ENCODE measurements at regions not wholly inside any gene's neighbourhood (a gene's known extent, or its start where the extent isn't known, plus 50 kb on each side); places are given as distances from the start of the nearest gene placed in this dataset.

- DNase-seq (ENCODE audit: low read depth) = no peak
Measured at GRCh38 chr3:170780955-170781354, 89.0 kb downstream of the RPL22L1 start.

- no peak for DNase-seq (ENCODE audit: low read depth)
Measured at GRCh38 chr3:170780471-170780870, 89.5 kb downstream of the RPL22L1 start.

DNA sequence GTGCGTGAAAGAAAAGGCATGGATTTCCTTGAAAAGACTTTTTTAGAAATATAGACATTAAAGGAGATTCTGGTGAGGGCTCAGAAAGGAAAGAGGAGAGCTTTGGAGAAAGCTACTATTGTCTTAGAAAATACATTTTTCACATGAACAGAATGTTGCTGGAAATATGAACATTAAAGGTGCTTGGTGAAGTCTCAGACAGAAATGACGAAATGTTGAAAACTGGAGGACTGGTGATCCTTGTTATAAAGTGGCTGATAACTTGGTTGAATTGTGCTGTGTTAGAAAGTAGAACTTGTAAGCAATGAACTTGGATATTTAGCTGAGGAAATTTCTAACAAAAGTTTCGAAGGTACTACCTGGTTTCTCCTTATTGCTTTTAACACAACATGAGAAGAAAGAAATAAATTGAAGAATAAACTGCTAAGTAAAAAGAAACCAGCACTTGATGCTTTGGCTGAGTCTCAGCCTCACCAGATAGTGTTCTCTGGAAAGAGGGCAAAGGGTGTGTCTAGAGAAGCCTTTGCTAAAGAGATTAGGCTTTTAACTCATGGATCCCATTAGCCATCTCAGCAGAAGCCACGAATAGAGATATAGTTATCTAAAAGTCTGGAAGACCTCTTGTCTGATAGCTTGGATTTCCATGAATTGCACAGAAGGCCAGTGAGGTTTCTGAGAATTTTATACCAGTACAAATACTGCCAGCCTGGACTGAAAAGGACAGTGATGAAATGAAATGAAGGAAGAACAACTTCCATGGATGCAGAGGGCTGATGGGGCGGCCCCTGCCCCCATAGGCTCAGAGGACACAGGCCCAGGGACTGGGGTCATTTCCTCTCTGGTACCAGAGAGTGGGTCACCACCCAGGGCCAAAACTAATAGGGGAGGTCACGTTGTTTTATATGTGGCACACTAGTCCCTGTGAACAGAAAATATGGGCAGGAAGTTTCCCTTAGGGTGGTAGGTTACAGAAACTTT is 91.5 kb downstream of the RPL22L1 start:
- no peak for DNase-seq (ENCODE audit: low read depth)

- no peak for DNase-seq (ENCODE audit: low read depth)
Measured at GRCh38 chr3:170777564-170777926, 92.5 kb downstream of the RPL22L1 start.

GRCh38 chr3:170776887-170777563 is 93.0 kb downstream of the RPL22L1 start:
- DNase-seq (ENCODE audit: low read depth) = no peak

DNA sequence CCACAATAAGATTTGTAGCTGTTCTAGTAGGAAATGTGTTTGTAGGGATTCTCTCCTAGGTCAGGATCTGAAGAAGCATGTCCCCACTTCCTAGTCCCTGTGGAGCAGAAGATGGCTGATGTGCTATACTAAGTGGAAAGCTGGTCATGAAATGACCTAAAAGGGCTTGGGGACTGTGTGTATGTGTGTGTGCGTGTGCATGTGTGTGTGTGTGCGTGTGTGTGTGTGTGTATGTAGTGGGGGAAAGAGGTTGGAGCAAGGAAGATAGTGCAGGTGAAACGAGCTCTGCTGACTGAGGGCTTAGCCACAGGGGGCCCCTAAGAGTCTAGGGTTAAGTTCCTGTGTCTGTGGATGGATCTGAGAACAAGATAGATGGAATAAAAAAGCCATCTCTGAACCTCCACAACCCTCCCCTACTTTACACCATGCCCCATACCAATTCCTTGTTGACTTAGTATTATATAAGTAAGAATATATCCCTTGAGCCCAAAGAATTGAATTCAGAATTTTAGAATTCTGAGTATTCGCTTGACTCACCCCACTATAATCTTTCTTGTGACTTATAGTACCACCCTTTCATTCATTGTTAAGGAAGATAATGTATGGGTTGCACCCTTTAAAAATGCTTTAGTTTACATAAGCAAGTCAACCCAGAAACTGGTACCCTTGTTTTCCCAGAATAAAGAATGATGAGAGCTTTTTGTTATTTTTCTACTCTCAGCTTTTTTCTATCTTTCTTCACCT is 96.1 kb downstream of the RPL22L1 start:
- no peak for DNase-seq (ENCODE audit: low read depth)

- no peak for DNase-seq (ENCODE audit: low read depth)
Measured at GRCh38 chr3:170772175-170772574, 97.8 kb downstream of the RPL22L1 start.

- no peak for DNase-seq (ENCODE audit: low read depth)
Measured at GRCh38 chr3:170768334-170768801, 101.6 kb downstream of the RPL22L1 start.

DNA sequence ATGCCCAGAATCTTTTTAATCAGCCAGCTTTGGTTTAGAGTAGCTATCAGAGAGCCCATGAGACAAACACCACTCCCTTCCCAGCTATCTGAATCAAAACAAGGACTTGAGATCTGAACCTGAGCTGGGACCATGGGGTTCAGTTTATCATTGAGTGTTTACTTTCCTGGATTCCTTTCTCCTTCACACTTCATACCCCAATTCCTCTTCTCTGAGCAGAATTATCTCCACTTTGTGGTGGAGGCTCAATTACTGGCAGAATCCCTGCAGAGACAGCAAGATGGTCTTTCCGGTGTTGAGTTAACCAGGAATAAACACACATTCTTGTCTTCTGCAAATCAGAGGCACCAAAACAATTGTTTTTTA is 102.4 kb downstream of the RPL22L1 start:
- DNase-seq (ENCODE audit: low read depth) = no peak

GRCh38 chr3:170766823-170767575 is 103.0 kb downstream of the RPL22L1 start:
- DNase-seq (ENCODE audit: low read depth) = no peak

DNA sequence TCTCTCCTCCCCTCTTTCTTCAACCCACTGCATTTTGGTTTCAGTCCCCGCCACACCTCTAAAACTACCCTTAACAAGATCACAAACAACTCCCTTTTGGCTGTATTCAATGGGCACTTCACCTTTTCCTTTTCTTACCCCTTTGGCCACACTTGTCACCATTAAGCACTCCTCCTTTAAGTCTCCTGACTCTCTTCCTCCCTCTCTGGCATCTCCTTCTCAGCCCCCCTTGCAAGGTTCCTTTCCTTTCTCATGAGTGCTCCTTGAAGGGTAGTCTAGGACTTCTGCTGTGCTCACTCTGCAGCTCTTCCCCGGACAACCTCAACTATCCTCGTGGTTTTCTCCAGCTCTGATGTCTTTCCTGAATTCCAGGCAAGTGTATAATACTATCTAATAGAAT is 103.7 kb downstream of the RPL22L1 start:
- no peak for DNase-seq (ENCODE audit: low read depth)

DNA sequence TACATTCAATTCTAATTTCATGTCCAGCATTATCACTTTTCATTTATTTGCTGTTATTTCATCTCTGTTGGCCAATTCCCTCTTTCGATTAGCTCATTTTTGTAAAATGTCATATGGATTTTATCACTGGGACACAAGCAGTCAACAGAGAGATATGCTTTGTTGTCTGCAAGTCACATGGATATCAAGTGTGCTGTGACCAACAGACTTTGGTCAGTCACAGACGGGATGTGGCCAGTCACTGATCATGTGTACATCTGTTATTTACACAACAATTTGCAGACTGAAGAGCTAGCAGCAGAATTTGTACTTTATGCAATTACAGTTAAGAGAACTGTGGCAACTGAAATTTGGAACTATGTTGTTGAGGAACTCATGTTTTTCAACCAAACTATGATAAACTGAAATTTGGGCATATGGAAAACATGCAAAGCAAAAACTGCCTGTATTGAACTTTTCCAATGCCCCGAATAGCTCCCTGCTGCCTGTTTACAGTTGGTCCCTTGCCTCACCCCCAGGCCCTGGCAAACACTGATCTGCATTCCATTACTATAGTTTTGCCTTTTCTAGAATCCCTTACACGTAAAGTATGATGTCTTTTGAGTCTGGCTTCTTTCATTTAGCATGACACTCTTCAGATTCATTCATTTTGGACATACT is 104.4 kb downstream of the RPL22L1 start:
- no peak for DNase-seq (ENCODE audit: low read depth)

DNA sequence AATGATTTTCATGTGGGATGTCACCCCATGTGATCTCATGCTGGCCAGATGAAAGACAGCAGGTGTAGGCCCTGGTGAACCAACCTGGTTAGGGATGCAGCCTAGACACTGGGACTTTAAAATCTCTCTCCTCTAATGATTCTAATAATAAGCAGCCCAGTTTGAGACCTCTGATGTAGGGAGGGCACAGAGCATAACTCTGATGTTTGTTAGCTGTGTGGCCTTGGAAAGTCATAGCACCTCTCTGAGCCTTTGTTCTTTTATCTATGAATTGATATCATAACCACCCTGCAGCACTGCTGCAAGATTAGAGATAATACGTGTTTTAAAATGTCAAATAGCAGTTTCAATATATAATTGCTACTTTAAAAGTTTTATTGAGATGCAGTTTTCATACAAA is 106.0 kb downstream of the RPL22L1 start:
- no peak for DNase-seq (ENCODE audit: low read depth)

DNA sequence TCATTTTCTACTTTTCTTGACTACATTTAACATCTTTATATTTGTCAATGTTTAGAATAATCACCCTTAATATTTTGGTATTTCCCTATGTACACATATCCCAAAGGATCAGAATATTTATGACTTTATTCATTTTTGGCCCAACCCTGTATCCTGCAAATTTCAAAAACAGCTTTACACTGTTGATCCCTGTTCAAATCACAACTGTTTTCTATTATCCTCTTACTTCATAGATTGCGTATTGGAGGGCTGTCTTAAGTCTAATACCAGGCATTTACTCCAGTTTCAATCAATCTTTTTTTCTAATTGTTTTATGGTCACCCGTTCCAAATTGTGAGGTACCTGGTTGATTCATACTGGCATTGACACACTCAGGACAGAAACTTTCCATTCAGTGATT is 107.9 kb downstream of the RPL22L1 start:
- DNase-seq (ENCODE audit: low read depth) = no peak

GRCh38 chr3:170761103-170761502 is 108.9 kb downstream of the RPL22L1 start:
- DNase-seq (ENCODE audit: low read depth) = no peak

- DNase-seq (ENCODE audit: low read depth) = no peak
Measured at GRCh38 chr3:170760174-170760526, 109.8 kb downstream of the RPL22L1 start.

DNA sequence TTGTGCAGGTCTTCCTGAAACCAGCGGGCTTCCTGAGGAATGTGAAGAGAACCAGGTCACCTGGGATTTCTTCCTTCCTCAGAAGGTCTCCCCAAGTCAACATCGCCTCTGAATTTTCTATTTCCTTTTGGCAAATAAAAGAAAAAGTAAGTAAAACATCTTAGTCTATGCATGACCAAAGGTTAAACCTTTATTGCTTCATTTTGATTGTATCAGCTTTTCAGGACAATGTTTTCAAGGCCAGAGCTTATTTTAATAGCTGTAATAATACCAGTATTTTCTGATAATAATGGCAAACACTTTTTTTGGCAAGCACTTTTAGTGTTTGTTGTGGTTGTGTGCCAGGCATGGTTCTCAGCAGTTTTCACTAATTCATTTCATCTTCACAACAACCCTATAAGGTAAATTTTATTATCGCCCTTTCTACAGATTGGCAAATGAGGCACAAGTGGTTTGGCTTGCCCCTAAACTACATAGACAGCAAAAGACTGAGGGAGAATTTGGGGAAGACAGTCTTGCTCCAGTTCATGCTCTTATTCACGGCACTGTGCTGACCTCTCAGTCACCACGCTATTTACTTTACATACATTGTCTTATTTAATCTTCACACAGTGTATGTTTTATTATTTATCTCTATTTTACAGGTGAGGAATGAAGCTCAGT is 110.4 kb downstream of the RPL22L1 start:
- DNase-seq (ENCODE audit: low read depth) = no peak

GRCh38 chr3:170757038-170757437 is 113.0 kb downstream of the RPL22L1 start:
- DNase-seq (ENCODE audit: low read depth) = no peak

GRCh38 chr3:170754311-170754693 is 115.7 kb downstream of the RPL22L1 start:
- DNase-seq (ENCODE audit: low read depth) = no peak

GRCh38 chr3:170753421-170754310 is 116.3 kb downstream of the RPL22L1 start:
- no peak for DNase-seq (ENCODE audit: low read depth)
